GM18498 (cell line): ENCODE measurements at regions not wholly inside any gene's neighbourhood (a gene's known extent, or its start where the extent isn't known, plus 50 kb on each side); places are given as distances from the start of the nearest gene placed in this dataset.
"Not testable (repeated sequence)": the region's sequence is repeated elsewhere in the genome, so short reads cannot be mapped to it uniquely, and the experiment has no call there.

ENCODE experiments used
- ATAC-seq: cut with Tn5 transposase; IDR thresholded peaks from one replicate; pipeline ENCODE4 v1.9.1; 2021; ENCODE audit warnings: mild to moderate bottlenecking, moderate library complexity; ENCODE audit not compliant: unreplicated experiment

GRCh38 chr13:80083853-80084676, 256.9 kb downstream of the SPRY2 start:
- no peak for ATAC-seq

- no peak for ATAC-seq
Observed at GRCh38 chr13:80083081-80083852, 257.7 kb downstream of the SPRY2 start.

GRCh38 chr13:80082396-80083080, 258.4 kb downstream of the SPRY2 start:
- no peak for ATAC-seq

GRCh38 chr13:80074811-80075210, 266.1 kb downstream of the SPRY2 start:
- no peak for ATAC-seq

- ATAC-seq, result no peak
Observed at GRCh38 chr13:80074143-80074752, 266.7 kb downstream of the SPRY2 start.

- ATAC-seq, result no peak
Observed at GRCh38 chr13:80072231-80072630, 268.7 kb downstream of the SPRY2 start.

GRCh38 chr13:80070024-80070703, 270.8 kb downstream of the SPRY2 start:
- no peak for ATAC-seq

- no peak for ATAC-seq
Observed at GRCh38 chr13:80069374-80069773, 271.6 kb downstream of the SPRY2 start.

GRCh38 chr13:80065996-80066395, 274.9 kb downstream of the SPRY2 start:
- ATAC-seq, result no peak

GRCh38 chr13:80062416-80062815, 278.5 kb downstream of the SPRY2 start:
- ATAC-seq, result not testable (repeated sequence)

GRCh38 chr13:80059789-80060188, 281.1 kb downstream of the SPRY2 start:
- no peak for ATAC-seq

- no peak for ATAC-seq
Observed at GRCh38 chr13:80058626-80059025, 282.3 kb downstream of the SPRY2 start.

- no peak for ATAC-seq
Observed at GRCh38 chr13:80055847-80056246, 285.1 kb downstream of the SPRY2 start.

- ATAC-seq, result no peak
Observed at GRCh38 chr13:80054806-80055205, 286.1 kb downstream of the SPRY2 start.

GRCh38 chr13:80052286-80052685, 288.6 kb downstream of the SPRY2 start:
- no peak for ATAC-seq

- ATAC-seq, result no peak
Observed at GRCh38 chr13:80050252-80050651, 290.7 kb downstream of the SPRY2 start.

GRCh38 chr13:80048802-80049201, 292.1 kb downstream of the SPRY2 start:
- peak; percentile 97 for ATAC-seq

GRCh38 chr13:80048030-80048429, 292.9 kb downstream of the SPRY2 start:
- no peak for ATAC-seq

- ATAC-seq, result no peak
Observed at GRCh38 chr13:80047406-80047805, 293.5 kb downstream of the SPRY2 start.

- no peak for ATAC-seq
Observed at GRCh38 chr13:80040981-80041317, 300.0 kb downstream of the SPRY2 start.
